ENCODE measurements at regions not wholly inside any gene's neighbourhood (a gene's known extent, or its start where the extent isn't known, plus 50 kb on each side); places are given as distances from the start of the nearest gene placed in this dataset.

- no peak overlapping the region for H3K9ac ChIP-seq
- in situ Hi-C loops (cut with MboI), result no loop called here
- no peaks in the 10 kb centered on the region for H3K79me2 ChIP-seq (ENCODE audit: insufficient read depth)
- no peaks in the 10 kb centered on the region for H3K9me2 ChIP-seq (ENCODE audit: insufficient read depth)
- H3K36me3 ChIP-seq (ENCODE audit: low read depth), result no peaks in the 10 kb centered on the region
- no peaks in the 10 kb centered on the region for H3F3A ChIP-seq (ENCODE audit: insufficient read depth)
- 35 to 47% methylated on average over 4 of the region's 4 CpGs for WGBS, 2 experiments (ENCODE audit: low coverage in 1 of 2, low lambda C conversion rate in 2 of 2, missing lambda C conversion rate in 2 of 2)
- H3K4me2 ChIP-seq (ENCODE audit: unreplicated experiment), result no peak overlapping the region
- no peaks in the 10 kb centered on the region for H3K27me3 ChIP-seq (replicated peaks; ENCODE audit: insufficient read depth)
- no peaks in the 10 kb centered on the region for H3K4me1 ChIP-seq (ENCODE audit: insufficient read depth)
- no peaks in the 10 kb centered on the region for H3K9me3 ChIP-seq (ENCODE audit: low read depth)
- H4K20me1 ChIP-seq (ENCODE audit: insufficient read depth), result no peaks in the 10 kb centered on the region
- DNase-seq, result no peak
- H3K27ac ChIP-seq, result no peak overlapping the region
- H2AFZ ChIP-seq, result no peak overlapping the region
- no peak overlapping the region for H3K4me3 ChIP-seq
- no peak for TF ChIP-seq EZH2phosphoT487 (IDR thresholded peaks at IDR 0.05; ENCODE audit: insufficient read depth, low read depth)
- TF ChIP-seq EZH2 (IDR thresholded peaks at IDR 0.05; ENCODE audit: insufficient read depth, poor library complexity, severe bottlenecking), result no peak
Observed at GRCh38 chr3:181987736-181988135, 276.0 kb downstream of the SOX2 start.

GRCh38 chr3:181998828-181999227 lies 287.1 kb downstream of the SOX2 start:
- in situ Hi-C loops (cut with MboI), result no loop called here
- Histone ChIP-seq H3K36me3 (ENCODE audit: low read depth) (no peaks in the 10 kb centered on the region), H3K4me3 (no peak overlapping the region), H3F3A (ENCODE audit: insufficient read depth) (no peaks in the 10 kb centered on the region), H3K9me2 (ENCODE audit: insufficient read depth) (no peaks in the 10 kb centered on the region), H3K27me3 (replicated peaks; ENCODE audit: insufficient read depth) (no peaks in the 10 kb centered on the region), H3K4me1 (ENCODE audit: insufficient read depth) (no peaks in the 10 kb centered on the region), H4K20me1 (ENCODE audit: insufficient read depth) (no peaks in the 10 kb centered on the region), H3K9ac (no peak overlapping the region), H3K9me3 (ENCODE audit: low read depth) (no peaks in the 10 kb centered on the region), H2AFZ (no peak overlapping the region), H3K79me2 (ENCODE audit: insufficient read depth) (no peaks in the 10 kb centered on the region), H3K4me2 (ENCODE audit: unreplicated experiment) (no peak overlapping the region), H3K27ac (no peak overlapping the region)
- WGBS, 2 experiments (ENCODE audit: low coverage in 1 of 2, low lambda C conversion rate in 2 of 2, missing lambda C conversion rate in 2 of 2), result 10 to 18% methylated on average over 4 of the region's 4 CpGs
- TF ChIP-seq EZH2 (IDR thresholded peaks at IDR 0.05; ENCODE audit: insufficient read depth, poor library complexity, severe bottlenecking) (no peak), EZH2phosphoT487 (IDR thresholded peaks at IDR 0.05; ENCODE audit: insufficient read depth, low read depth) (no peak)
- no peak for DNase-seq

GRCh38 chr3:181999314-181999713 lies 287.6 kb downstream of the SOX2 start:
- TF ChIP-seq EZH2phosphoT487 (IDR thresholded peaks at IDR 0.05; ENCODE audit: insufficient read depth, low read depth) (no peak), EZH2 (IDR thresholded peaks at IDR 0.05; ENCODE audit: insufficient read depth, poor library complexity, severe bottlenecking) (no peak)
- in situ Hi-C loops (cut with MboI), result no loop called here
- Histone ChIP-seq H3K27me3 (replicated peaks; ENCODE audit: insufficient read depth) (no peaks in the 10 kb centered on the region), H3K79me2 (ENCODE audit: insufficient read depth) (no peaks in the 10 kb centered on the region), H4K20me1 (ENCODE audit: insufficient read depth) (no peaks in the 10 kb centered on the region), H3K9ac (no peak overlapping the region), H3K9me3 (ENCODE audit: low read depth) (no peaks in the 10 kb centered on the region), H2AFZ (no peak overlapping the region), H3K27ac (no peak overlapping the region), H3K4me1 (ENCODE audit: insufficient read depth) (no peaks in the 10 kb centered on the region), H3K36me3 (ENCODE audit: low read depth) (no peaks in the 10 kb centered on the region), H3K4me3 (no peak overlapping the region), H3K4me2 (ENCODE audit: unreplicated experiment) (no peak overlapping the region), H3F3A (ENCODE audit: insufficient read depth) (no peaks in the 10 kb centered on the region), H3K9me2 (ENCODE audit: insufficient read depth) (no peaks in the 10 kb centered on the region)
- DNase-seq, result no peak
- 20 to 21% methylated on average over 6 of the region's 6 CpGs for WGBS, 2 experiments (ENCODE audit: low coverage in 1 of 2, low lambda C conversion rate in 2 of 2, missing lambda C conversion rate in 2 of 2)

GRCh38 chr3:182000447-182000846 lies 288.7 kb downstream of the SOX2 start:
- H3K4me3 ChIP-seq, result no peak overlapping the region
- no peaks in the 10 kb centered on the region for H3K9me2 ChIP-seq (ENCODE audit: insufficient read depth)
- no peaks in the 10 kb centered on the region for H3F3A ChIP-seq (ENCODE audit: insufficient read depth)
- no peak overlapping the region for H2AFZ ChIP-seq
- 3 to 4% methylated on average over 5 of the region's 5 CpGs for WGBS, 2 experiments (ENCODE audit: low coverage in 1 of 2, low lambda C conversion rate in 2 of 2, missing lambda C conversion rate in 2 of 2)
- no peak overlapping the region for H3K27ac ChIP-seq
- no peak overlapping the region for H3K4me2 ChIP-seq (ENCODE audit: unreplicated experiment)
- H3K9me3 ChIP-seq (ENCODE audit: low read depth), result no peaks in the 10 kb centered on the region
- no peaks in the 10 kb centered on the region for H3K79me2 ChIP-seq (ENCODE audit: insufficient read depth)
- H3K27me3 ChIP-seq (replicated peaks; ENCODE audit: insufficient read depth), result no peaks in the 10 kb centered on the region
- DNase-seq, result no peak
- H3K36me3 ChIP-seq (ENCODE audit: low read depth), result no peaks in the 10 kb centered on the region
- H3K4me1 ChIP-seq (ENCODE audit: insufficient read depth), result no peaks in the 10 kb centered on the region
- H3K9ac ChIP-seq, result no peak overlapping the region
- in situ Hi-C loops (cut with MboI), result no loop called here
- no peak for TF ChIP-seq EZH2phosphoT487 (IDR thresholded peaks at IDR 0.05; ENCODE audit: insufficient read depth, low read depth)
- no peak for TF ChIP-seq EZH2 (IDR thresholded peaks at IDR 0.05; ENCODE audit: insufficient read depth, poor library complexity, severe bottlenecking)
- H4K20me1 ChIP-seq (ENCODE audit: insufficient read depth), result no peaks in the 10 kb centered on the region

GRCh38 chr3:182005219-182005618 lies 293.5 kb downstream of the SOX2 start:
- H3K79me2 ChIP-seq (ENCODE audit: insufficient read depth), result no peaks in the 10 kb centered on the region
- no peaks in the 10 kb centered on the region for H3F3A ChIP-seq (ENCODE audit: insufficient read depth)
- no peaks in the 10 kb centered on the region for H3K36me3 ChIP-seq (ENCODE audit: low read depth)
- no peak overlapping the region for H3K9ac ChIP-seq
- no peak overlapping the region for H2AFZ ChIP-seq
- in situ Hi-C loops (cut with MboI), result no loop called here
- TF ChIP-seq EZH2 (IDR thresholded peaks at IDR 0.05; ENCODE audit: insufficient read depth, poor library complexity, severe bottlenecking) (no peak), EZH2phosphoT487 (IDR thresholded peaks at IDR 0.05; ENCODE audit: insufficient read depth, low read depth) (no peak)
- H3K27me3 ChIP-seq (replicated peaks; ENCODE audit: insufficient read depth), result no peaks in the 10 kb centered on the region
- WGBS, 2 experiments (ENCODE audit: low coverage in 1 of 2, low lambda C conversion rate in 2 of 2, missing lambda C conversion rate in 2 of 2), result 32 to 36% methylated on average over 3 of the region's 3 CpGs
- H3K4me2 ChIP-seq (ENCODE audit: unreplicated experiment), result no peak overlapping the region
- no peaks in the 10 kb centered on the region for H4K20me1 ChIP-seq (ENCODE audit: insufficient read depth)
- no peak overlapping the region for H3K27ac ChIP-seq
- no peak overlapping the region for H3K4me3 ChIP-seq
- no peak for DNase-seq
- no peaks in the 10 kb centered on the region for H3K9me3 ChIP-seq (ENCODE audit: low read depth)
- no peaks in the 10 kb centered on the region for H3K4me1 ChIP-seq (ENCODE audit: insufficient read depth)
- H3K9me2 ChIP-seq (ENCODE audit: insufficient read depth), result no peaks in the 10 kb centered on the region

All from GM23248 (cell line).